HG03520 (cell line): ENCODE measurements at regions not wholly inside any gene's neighbourhood (a gene's known extent, or its start where the extent isn't known, plus 50 kb on each side); places are given as distances from the start of the nearest gene placed in this dataset.

Experiments
- ATAC-seq: cut with Tn5 transposase; IDR thresholded peaks from one replicate; pipeline ENCODE4 v1.9.1; 2021; ENCODE audit warnings: mild to moderate bottlenecking, moderate library complexity; ENCODE audit not compliant: unreplicated experiment

DNA sequence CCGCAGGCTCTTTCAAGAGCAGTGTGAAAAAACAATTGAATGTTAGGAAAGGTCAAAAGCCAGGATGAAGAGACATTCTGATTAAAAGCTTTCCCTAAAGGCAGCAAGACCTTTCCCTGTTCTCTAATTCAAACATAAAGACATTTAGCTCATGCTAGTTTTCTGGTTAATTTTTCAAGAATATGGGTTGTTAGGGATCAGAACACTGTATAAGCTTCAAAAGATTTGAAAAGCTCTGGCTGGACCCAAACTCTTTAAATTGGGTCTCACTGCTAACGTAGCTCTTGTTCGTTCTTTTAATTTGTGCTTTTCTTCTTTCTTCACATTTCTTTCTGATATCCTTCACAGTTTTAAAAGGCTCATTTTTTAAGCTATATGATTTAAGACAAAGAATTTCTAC lies 877.0 kb downstream of the EFNB2 start:
- ATAC-seq, result no peak

DNA sequence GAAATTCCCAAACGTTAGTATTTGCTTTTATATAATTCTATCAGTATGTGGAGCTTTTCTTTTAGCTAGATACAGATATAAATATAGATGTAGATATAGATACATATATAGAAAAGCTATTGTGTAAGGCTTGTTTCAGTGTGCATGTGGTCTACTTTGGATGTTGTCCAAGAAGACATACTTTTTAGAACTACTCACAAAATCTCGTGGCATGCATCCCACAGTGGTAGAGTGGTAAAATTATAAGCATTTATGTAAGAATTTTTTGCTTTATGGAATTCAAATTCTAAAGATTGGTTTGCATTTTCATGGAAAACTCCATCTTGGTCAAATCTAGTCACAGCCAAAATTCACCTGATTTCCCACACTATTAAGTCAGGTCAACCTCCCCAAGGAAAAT lies 880.4 kb downstream of the EFNB2 start:
- ATAC-seq, result no peak

DNA sequence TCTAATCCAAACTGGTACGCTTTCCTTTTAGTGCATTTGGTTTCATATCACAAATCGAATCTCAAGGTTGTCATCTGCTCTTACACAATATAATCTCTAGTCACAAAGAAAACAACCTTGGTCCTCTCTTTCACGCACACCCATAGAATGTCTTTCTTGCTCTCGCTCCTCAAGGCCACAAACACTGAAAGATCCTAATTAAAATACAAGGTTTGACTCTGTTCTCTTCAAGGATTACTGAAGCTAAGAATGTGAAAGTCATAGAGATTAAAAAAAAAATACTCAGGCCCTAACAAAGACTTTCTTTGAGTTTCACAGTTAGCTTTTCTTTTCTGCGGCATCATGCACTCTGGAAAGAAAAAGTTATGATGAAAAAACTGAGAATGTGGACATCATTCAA lies 891.5 kb downstream of the EFNB2 start:
- ATAC-seq, result no peak

DNA sequence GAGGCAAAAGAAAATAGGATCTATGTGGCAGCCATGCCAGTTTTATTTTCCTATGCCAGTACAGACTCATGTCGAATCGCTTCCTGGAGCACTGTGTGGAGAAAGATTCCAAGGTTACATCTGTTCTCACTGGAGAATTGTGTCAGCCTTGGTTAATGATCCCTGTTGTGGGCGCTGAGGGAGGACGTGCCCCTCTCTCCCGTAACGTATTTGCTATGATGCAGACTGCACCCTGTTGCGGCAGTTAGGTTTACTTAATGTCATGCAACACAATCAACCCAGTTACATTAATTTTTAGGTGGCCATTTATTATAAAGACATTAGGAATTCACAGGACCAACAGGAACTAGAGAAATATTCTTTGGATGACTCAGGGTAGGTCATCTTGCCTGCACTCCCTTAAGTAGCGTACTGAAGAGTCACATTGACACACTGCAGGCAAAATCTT lies 892.9 kb downstream of the EFNB2 start:
- no peak for ATAC-seq

DNA sequence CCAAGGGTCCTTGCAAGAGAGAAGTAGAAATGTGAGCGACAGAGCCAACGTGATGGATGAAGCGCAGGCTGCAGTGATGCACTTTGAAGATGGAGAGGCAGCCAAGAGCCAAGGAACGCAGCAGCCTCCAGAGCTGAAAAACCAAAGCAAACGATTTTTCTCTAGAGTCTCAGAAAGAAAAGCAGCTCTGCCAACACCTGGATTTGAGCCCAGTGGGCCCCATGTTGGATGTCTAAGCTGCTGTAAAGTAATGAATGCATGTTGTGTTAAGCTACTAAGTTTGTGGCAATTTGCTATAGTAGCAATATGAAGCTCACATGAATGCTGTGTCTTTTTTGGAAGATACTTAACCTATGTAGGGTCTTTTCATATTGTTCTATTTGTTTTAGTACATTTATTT lies 894.3 kb downstream of the EFNB2 start:
- ATAC-seq, result no peak

DNA sequence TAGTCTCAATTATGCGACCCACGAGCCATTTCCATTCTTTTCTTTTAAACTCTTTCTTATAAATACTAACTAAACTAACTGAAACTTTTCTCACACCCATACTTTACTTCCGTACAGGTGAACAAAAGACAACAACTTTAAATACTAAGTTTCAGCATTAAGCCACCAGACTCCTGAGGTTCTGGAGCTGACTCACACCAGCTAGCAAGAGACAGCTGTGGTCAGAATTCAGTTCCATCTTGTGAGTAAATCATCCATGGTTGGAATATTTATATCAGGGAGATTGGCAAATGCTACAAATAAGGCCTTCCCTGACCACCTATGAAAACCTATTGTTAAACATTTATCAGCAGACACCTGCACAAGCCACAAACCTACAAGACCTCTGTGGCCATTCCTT lies 897.0 kb downstream of the EFNB2 start:
- ATAC-seq, result no peak

DNA sequence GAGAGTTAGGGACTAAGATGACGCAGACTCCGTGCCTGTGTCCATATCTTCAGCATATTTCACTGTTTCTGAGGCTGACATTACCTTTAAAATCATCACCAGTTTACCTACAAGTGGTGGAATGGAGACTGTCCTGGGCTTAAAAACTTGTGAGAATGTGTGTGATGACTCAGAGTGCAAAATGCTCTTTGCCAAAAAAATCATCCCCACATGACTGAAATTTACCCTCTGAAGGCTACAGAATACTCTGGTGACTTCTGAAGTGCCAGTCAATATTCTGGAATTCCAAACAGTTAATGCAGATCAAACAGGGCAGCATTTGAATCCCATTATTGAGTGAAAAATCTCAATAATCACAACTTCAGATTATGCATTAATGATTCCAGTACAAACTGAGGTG lies 901.4 kb downstream of the EFNB2 start:
- ATAC-seq, result no peak

DNA sequence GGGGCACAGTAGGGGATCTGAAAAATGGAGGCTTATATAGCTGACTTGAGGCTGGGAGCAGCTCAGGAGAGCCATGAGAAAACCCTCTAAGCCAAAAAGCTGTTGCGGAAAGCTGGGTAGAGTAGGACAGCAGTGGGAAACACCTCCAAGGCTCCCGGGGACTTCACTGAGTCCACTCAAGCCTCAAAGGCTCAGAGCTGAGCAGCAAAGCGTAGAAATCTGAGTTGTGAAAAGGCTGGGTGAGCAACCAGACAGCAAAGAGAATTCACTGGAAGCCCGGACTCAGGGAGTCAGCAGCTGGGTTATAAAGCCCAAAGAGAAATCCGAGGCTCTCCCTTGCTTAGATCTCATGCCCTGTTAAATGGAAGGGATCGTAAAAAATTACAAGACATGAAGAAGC lies 905.0 kb downstream of the EFNB2 start:
- ATAC-seq, result no peak

DNA sequence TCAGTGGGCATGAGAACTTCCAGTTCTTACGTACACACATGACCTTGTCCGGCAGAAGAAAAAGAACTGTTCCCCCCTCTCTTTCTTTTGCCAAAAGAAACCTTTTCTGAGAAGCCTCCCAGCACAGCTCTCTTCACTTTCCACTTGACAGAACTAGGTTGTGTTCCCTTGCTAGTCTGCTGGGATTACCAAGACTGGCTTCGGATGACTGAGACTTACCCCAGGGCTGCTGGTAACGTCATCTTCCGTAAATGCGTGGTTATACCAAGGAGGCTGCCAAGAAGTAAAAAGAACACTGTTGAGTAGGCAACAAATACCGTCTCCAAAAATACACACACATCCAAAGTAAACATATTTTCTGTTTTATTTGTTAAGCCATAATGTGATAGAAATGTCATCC lies 908.2 kb downstream of the EFNB2 start:
- no peak for ATAC-seq

DNA sequence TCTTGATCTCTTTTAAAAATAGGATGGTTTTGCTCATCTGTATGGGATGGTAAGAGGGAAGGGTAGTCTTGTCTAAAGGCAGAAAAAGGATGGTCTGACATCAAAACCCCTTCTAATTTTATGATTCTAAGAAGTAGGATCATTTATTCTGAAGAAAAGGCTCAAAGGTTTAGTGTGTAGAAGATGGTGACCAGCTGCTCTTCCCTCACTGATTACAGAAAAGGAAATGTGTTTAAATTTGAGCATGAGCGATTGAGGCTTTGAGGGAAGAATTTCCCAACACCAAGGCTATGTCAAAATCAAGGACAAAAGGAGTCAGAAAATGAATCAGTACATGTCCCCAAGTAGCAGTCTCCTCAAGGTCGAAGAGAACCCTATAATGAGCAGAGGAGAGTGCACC lies 909.8 kb downstream of the EFNB2 start:
- no peak for ATAC-seq

DNA sequence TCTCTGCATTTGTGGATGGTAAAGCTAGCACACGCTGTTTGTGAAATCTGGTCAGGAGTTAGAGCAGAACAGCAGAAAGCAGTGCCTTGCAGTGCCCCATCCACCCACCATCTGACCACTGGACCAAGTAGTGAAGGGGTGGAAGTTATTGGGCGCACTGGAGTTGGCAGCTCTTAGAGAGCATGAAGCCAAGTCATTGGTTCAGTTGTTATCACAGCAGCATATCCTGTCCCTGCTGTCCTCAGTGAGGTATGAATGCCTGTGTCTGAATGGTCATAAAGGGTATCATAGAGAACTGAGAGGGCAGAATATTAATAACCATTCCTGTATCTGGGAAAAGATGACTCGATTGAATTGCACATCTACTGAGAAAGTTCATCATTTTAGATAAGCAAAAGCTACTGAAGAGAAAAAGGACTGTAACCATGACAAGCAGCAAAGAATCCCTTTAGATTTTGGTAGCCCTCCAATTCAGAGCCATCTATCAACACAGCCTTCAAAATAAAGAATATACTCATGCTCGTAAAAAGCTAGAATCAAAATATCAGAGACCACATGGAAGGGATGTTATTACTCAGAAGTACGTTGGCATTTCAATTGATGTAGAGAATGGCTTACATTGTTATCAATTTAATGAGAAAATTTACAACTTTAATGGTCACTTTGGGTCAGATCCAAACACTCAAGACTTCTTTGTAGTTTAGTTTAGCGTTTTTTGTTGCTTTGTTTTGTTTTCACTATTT lies 919.0 kb downstream of the EFNB2 start:
- ATAC-seq, result no peak

DNA sequence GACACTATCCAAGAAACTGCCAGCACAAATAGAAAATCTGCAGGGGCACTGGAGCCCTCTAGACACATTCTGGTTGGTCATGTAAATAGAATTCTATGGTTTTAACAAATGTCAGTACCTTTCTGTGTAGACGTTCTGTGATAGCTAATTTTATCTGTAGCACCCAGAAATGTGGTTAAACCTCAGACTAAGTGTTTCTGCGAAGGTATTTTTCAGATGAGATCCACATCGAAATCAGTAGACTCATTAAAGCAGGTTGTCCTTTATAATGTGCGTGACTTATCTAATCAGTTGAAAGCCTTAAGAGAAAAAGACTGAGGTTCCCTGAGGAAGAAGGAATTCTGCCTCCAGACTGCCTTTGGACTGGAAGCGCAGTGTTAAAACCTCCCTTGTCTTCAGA lies 922.9 kb downstream of the EFNB2 start:
- ATAC-seq, result no peak

DNA sequence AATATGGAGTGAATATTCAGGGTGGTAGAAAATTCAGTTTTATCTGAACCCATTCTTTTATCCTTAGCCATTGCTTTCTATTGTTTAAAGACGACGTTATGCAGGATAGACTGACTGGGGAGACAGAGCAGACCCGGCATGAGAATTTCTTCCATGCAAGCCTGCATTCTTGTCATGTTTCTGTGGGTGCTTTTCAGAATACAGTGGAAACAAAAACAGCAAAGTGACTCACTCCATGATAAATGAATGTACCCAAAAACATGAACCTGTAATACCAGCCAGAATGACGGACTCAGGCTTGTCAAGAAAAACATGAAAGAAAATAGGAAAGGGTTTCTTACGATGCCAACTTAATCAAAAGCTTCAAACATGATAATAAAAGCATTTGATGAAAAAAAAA lies 924.0 kb downstream of the EFNB2 start:
- ATAC-seq, result no peak

DNA sequence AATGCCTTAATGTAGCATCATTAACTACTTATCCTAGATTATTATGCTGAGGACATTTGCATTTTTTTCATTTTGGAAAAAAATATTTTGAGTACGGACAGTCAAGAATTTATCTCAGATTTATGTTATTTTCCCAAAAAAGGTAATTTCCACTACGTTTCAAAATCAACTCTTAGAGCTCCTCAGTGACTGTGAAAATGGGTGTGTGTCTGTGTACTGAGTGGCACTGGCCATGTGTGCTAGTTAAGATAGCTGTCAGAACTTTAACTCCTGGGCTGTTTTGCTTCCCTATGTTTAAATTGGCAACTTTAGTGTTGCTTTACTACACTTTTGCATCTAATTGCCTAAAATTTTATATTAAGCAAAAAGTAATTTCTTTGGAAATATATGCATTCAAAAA lies 927.4 kb downstream of the EFNB2 start:
- ATAC-seq, result no peak

DNA sequence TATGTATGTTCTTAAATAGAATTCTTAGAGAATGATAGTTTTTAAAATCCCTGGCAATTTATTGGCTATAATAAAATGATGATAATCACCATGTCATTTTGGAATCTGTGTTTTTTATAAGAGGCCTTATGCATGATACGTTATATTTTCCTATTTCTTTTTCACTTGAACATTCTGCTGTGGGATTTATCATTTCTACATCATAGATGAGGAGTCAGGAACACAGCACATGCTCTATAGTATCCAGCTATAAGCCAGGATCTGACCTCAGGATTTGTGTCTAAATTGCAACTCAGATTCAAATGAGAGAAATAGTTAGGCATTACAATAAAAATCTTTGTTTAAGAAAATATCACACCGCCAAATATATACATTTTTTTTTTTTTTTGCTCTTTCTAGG lies 928.0 kb downstream of the EFNB2 start:
- no peak for ATAC-seq

DNA sequence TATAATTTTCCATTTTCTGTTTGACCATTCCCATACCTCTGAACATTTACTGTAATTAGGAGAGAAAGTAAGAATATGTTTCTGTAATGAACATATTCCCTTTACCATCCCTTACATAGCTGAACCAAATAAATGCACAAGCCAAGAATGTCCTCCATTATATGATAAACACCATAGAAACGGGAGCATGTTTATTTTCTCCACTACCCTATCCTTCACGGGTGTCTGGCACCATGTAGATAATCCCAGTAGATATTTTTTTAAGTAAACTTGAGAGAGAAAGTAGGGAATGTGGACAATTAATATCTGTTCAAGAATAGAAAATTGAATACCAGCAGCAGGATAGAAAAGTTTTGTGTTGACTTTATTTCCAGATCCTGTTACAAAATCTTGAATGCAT lies 928.4 kb downstream of the EFNB2 start:
- no peak for ATAC-seq

DNA sequence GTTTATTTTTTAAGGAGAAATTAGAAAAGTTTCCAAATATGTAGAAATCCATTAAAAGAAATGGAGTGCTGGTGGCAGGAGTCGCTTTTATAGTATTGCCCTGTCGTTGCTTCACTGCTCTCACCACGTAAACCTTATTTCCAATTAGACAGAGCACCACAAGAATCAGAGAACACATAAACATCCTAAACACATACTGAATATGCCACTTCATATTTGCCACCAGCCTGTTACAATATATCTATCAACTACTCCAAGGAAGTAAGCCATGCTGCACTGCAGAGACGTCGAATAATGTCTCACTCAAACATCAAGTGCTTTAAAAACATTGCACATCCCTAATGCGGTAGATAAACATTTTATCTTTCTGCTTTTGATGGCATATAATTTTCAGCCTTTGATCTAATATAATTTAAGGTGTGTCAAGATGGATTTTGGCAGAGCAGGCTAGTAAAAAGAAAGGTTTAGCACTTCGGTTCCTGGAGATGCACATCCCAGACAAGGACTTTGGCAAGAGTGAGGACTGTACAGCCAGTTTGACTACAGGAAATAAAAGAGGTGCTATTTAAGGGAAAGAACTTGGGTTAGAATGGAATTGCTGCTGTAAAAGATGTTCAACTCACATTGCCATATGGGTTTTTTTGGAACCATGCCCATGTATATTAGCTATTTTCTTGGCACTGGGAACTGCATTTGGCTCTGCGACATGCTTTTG lies 932.3 kb downstream of the EFNB2 start:
- no peak for ATAC-seq

DNA sequence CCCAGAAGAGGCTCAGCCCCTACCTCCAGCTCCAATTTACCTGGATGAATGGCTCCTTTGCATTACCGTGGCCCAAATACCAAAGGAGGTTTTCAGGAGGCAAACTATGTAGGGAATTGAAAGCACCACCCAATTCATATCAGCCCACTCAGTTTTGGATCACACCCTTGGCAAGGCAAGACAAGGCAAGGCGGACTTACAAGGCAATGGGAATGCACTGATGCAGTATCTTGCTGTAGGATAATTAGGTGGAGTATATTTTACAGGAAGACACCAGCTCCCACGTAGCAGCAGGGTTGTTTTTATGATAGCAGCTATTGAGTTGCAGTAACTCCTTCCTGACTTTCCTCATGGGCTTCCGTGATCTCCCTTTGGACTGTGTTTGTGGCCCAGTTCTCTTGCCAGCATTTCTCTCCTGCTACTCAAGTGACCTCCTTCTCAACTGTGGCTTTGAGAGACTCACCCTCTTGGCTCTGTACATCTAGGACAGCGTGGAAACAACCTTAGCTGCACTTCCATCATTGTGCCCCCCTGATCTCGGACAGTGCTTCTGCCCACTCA lies 935.9 kb downstream of the EFNB2 start:
- no peak for ATAC-seq

DNA sequence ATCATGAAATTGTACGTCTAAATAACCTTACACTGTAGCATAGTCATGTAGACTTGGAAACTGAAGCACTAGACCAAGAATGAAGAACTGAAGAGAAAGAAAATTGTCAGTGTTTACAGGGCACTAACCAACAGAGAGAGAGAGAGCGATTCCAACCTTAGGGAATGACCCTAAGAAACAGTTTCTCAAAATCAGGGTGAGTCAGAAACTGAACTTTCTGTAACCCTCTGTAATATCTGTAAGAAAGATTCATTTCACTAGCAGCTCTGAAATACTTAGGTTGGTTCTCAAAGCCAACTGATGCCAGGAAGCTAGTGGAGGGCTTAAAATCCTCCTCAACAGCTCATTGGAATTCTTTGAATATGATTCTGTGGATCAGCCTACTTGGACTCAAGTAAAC lies 936.9 kb downstream of the EFNB2 start:
- ATAC-seq, result no peak

DNA sequence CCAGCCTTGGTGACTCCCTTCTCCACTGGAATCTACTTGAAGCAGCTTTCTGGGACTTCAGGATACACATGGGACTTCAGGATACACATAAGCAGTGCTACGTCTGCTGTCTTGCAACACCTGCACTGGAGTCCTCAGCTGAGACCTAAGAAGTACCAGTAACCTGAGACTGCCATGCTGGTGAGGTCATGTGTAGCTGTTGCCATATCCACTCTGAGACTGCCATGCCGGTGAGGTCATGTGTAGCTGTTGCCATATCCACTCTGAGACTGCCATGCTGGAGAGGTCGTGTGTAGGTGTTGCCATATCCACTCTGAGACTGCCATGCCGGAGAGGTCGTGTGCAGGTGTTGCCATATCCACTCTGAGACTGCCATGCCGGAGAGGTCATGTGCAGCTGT lies 937.9 kb downstream of the EFNB2 start:
- ATAC-seq, result no peak

DNA sequence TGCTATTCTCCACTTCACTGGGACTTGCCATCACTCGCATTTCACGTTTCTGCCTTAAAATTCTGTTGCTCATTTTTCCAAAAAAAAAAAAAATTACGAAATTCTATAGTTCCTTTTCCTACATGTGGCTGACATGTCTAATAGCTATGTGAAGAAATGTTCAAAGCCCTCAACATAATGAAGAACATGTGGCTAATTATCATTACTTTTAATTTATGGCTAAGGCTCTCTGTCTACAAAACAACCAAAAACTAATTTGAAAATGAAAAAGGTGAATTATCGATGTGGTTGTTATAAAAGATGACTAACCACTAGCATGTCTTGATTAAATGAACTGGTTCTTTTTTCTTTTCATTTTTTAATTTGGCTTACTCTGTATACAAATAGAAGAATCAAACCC lies 940.0 kb downstream of the EFNB2 start:
- ATAC-seq, result no peak

DNA sequence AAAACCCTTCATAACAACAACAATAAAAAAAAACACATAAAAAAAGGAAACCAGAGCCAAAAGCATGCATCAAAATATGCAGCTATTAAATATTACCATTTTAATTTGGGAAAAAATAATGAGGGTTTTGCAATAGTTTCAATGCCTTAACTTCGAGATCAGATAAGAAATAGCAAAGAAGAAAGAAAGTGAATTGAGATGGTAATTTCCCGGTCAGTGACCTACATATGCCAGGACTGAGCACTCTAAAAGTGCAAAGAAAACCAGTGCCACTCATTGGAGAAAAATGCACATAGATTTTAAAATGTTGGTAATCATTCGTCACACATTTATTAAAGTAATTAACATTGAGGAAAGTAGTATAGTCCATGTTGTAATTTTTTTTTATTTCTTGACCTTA lies 944.2 kb downstream of the EFNB2 start:
- ATAC-seq, result no peak
